ENCODE measurements at regions not wholly inside any gene's neighbourhood (a gene's known extent, or its start where the extent isn't known, plus 50 kb on each side); places are given as distances from the start of the nearest gene placed in this dataset.

GRCh38 chr6:15949982-15950381, 178.9 kb upstream of the MYLIP start:
- in situ Hi-C loops (cut with HindIII; ENCODE audit: low pct_unique_long_range_greater_than_20kb, low sequenced_read_pairs) = no loop called here
- Histone ChIP-seq H3K9me3 (ENCODE audit: control insufficient read depth, insufficient read depth, low read depth, low read length) (no peaks in the 10 kb centered on the region), H3K36me3 (ENCODE audit: control insufficient read depth, insufficient read depth, low read length) (no peaks in the 10 kb centered on the region), H3K27ac (ENCODE audit: low read length) (no peak overlapping the region), H3K27me3 (ENCODE audit: control insufficient read depth, insufficient read depth, low read length) (no peaks in the 10 kb centered on the region), H3K4me1 (ENCODE audit: control insufficient read depth, insufficient read depth, low read length) (no peaks in the 10 kb centered on the region; the same call in 1 of the 2 replicates), H3K4me3 (ENCODE audit: low read depth in 2 of 2, low read length in 2 of 2) (no peak overlapping the region)
- ChIA-PET POLR2A (no interaction called here), CTCF (no interaction called here)
- no TSS peak for BruUV-seq (replicated peaks)
- no peak for DNase-seq (ENCODE audit: low read depth, low spot score)
- intact Hi-C loops (cut with micrococcal nuclease; ENCODE audit: unreplicated experiment) = no loop called here
- no peak for TF ChIP-seq TCF7L2 (IDR thresholded peaks at IDR 0.05; ENCODE audit: low read depth, low read length)
- ATAC-seq = no peak

DNA sequence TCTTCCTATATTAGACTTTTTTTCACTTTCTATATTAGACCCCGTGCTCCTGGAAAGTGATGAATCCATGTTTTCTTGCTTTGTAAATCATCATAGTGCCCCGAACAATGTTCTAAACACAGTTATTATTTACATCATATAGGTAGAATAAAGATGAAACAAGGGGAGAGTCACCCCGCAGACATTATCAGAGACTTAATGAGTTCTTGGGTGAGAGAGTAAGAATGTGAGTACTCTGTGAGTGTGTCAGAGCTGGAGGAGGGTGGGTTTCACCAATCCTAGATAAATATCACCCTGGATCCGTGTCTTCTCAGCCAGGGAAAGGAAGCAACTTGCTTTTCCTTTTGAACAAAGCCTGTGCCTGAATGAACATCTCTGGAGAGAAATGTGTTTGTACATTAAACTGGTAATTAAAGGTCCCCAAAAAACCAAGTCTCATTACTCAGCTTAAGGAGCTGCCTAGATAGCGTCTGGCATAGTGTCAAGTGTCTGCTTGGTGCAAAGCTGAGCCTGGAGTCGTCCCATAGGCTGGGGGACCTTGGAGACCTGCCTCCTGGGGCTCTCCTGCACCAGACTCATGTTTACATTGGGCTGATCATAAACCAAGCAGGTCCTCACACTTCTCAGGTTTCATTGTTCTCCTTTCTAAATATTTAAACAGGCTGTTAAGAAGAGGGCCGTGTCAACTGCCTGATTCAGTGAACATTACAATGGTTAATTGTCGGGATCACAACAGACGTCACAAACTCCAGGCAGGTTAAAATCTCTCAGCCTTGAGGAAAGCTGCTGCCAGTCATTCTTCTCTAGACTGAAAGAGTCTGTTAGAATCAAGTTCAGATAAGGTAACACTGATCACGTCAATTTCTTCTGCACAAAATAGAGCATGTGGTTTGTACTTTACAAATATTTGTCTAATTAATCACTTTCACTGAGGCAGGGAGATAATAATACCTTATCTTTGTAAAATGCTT, 179.7 kb upstream of the MYLIP start:
- H3K4me1 ChIP-seq (ENCODE audit: control insufficient read depth, insufficient read depth, low read length) = no peaks in the 10 kb centered on the region; the same call in 1 of the 2 replicates
- H3K27ac ChIP-seq (ENCODE audit: low read length) = no peak overlapping the region
- in situ Hi-C loops (cut with HindIII; ENCODE audit: low pct_unique_long_range_greater_than_20kb, low sequenced_read_pairs) (no loop called here), intact Hi-C loops (cut with micrococcal nuclease; ENCODE audit: unreplicated experiment) (no loop called here)
- no peaks in the 10 kb centered on the region for H3K27me3 ChIP-seq (ENCODE audit: control insufficient read depth, insufficient read depth, low read length)
- ATAC-seq (peak; percentile 45; the same call in 1 of the 2 replicates), DNase-seq (ENCODE audit: low read depth, low spot score) (no peak)
- no peaks in the 10 kb centered on the region for H3K9me3 ChIP-seq (ENCODE audit: control insufficient read depth, insufficient read depth, low read depth, low read length)
- TF ChIP-seq SIN3A (IDR thresholded peaks at IDR 0.05; ENCODE audit: borderline replicate concordance, insufficient read depth, low read depth, low read length) (no peak), POLR2AphosphoS5 (IDR thresholded peaks at IDR 0.05; ENCODE audit: low read depth, low read length) (no peak), TCF7L2 (IDR thresholded peaks at IDR 0.05; ENCODE audit: low read depth, low read length) (no peak)
- TF ChIP-seq, protein P1, sequence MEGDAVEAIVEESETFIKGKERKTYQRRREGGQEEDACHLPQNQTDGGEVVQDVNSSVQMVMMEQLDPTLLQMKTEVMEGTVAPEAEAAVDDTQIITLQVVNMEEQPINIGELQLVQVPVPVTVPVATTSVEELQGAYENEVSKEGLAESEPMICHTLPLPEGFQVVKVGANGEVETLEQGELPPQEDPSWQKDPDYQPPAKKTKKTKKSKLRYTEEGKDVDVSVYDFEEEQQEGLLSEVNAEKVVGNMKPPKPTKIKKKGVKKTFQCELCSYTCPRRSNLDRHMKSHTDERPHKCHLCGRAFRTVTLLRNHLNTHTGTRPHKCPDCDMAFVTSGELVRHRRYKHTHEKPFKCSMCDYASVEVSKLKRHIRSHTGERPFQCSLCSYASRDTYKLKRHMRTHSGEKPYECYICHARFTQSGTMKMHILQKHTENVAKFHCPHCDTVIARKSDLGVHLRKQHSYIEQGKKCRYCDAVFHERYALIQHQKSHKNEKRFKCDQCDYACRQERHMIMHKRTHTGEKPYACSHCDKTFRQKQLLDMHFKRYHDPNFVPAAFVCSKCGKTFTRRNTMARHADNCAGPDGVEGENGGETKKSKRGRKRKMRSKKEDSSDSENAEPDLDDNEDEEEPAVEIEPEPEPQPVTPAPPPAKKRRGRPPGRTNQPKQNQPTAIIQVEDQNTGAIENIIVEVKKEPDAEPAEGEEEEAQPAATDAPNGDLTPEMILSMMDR (IDR thresholded peaks at IDR 0.05) = no peak
- TF ChIP-seq, protein P2, sequence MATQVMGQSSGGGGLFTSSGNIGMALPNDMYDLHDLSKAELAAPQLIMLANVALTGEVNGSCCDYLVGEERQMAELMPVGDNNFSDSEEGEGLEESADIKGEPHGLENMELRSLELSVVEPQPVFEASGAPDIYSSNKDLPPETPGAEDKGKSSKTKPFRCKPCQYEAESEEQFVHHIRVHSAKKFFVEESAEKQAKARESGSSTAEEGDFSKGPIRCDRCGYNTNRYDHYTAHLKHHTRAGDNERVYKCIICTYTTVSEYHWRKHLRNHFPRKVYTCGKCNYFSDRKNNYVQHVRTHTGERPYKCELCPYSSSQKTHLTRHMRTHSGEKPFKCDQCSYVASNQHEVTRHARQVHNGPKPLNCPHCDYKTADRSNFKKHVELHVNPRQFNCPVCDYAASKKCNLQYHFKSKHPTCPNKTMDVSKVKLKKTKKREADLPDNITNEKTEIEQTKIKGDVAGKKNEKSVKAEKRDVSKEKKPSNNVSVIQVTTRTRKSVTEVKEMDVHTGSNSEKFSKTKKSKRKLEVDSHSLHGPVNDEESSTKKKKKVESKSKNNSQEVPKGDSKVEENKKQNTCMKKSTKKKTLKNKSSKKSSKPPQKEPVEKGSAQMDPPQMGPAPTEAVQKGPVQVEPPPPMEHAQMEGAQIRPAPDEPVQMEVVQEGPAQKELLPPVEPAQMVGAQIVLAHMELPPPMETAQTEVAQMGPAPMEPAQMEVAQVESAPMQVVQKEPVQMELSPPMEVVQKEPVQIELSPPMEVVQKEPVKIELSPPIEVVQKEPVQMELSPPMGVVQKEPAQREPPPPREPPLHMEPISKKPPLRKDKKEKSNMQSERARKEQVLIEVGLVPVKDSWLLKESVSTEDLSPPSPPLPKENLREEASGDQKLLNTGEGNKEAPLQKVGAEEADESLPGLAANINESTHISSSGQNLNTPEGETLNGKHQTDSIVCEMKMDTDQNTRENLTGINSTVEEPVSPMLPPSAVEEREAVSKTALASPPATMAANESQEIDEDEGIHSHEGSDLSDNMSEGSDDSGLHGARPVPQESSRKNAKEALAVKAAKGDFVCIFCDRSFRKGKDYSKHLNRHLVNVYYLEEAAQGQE (IDR thresholded peaks at IDR 0.05; ENCODE audit: insufficient read depth in 1 of 2, low read depth in 2 of 2, low read length in 1 of 2) = no peak
- no peaks in the 10 kb centered on the region for H3K36me3 ChIP-seq (ENCODE audit: control insufficient read depth, insufficient read depth, low read length)
- ChIA-PET POLR2A (no interaction called here), CTCF (no interaction called here)
- BruUV-seq (replicated peaks) = no TSS peak
- no peak overlapping the region for H3K4me3 ChIP-seq (ENCODE audit: low read depth in 2 of 2, low read length in 2 of 2)

GRCh38 chr6:15947923-15948322, 181.0 kb upstream of the MYLIP start:
- ChIA-PET CTCF (interaction anchor here (0.7 kb wide), 1 partner anchor 54 kb away, joined by 7 read pairs; no protein-coding TSS in a partner anchor), POLR2A (interaction anchor here (0.5 kb wide), 1 partner anchor 783 kb away, joined by 3 read pairs; no protein-coding TSS in a partner anchor)
- Histone ChIP-seq H3K9me3 (ENCODE audit: control insufficient read depth, insufficient read depth, low read depth, low read length) (no peaks in the 10 kb centered on the region), H3K4me1 (ENCODE audit: control insufficient read depth, insufficient read depth, low read length) (no peaks in the 10 kb centered on the region; the same call in 1 of the 2 replicates), H3K27me3 (ENCODE audit: control insufficient read depth, insufficient read depth, low read length) (peaks cover 4% of the 10 kb centered on the region; the same call in 1 of the 2 replicates), H3K4me3 (ENCODE audit: low read depth in 2 of 2, low read length in 2 of 2) (no peak overlapping the region), H3K27ac (ENCODE audit: low read length) (no peak overlapping the region), H3K36me3 (ENCODE audit: control insufficient read depth, insufficient read depth, low read length) (no peaks in the 10 kb centered on the region)
- ATAC-seq (no peak), DNase-seq (ENCODE audit: low read depth, low spot score) (no peak)
- TF ChIP-seq, protein P2 (IDR thresholded peaks at IDR 0.05; ENCODE audit: insufficient read depth in 1 of 2, low read depth in 2 of 2, low read length in 1 of 2) = no peak
- TF ChIP-seq TCF7L2 (IDR thresholded peaks at IDR 0.05; ENCODE audit: low read depth, low read length) (no peak), SIN3A (IDR thresholded peaks at IDR 0.05; ENCODE audit: borderline replicate concordance, insufficient read depth, low read depth, low read length) (no peak), POLR2AphosphoS5 (IDR thresholded peaks at IDR 0.05; ENCODE audit: low read depth, low read length) (no peak)
- TF ChIP-seq, protein P1 (IDR thresholded peaks at IDR 0.05) = no peak
- intact Hi-C loops (cut with micrococcal nuclease; ENCODE audit: unreplicated experiment) = no loop called here
- in situ Hi-C loops (cut with HindIII; ENCODE audit: low pct_unique_long_range_greater_than_20kb, low sequenced_read_pairs) = no loop called here
- no TSS peak for BruUV-seq (replicated peaks)

All from Panc1 (cell line).